Stimulated activated CD4-positive, alpha-beta T cell treated with anti-CD3 and anti-CD28 coated beads, Interleukin-4, amount 100 ng/mL, for 24 hours (primary cell): ENCODE measurements at regions not wholly inside any gene's neighbourhood (a gene's known extent, or its start where the extent isn't known, plus 50 kb on each side); places are given as distances from the start of the nearest gene placed in this dataset.

ENCODE experiments used
- DNase-seq: peaks from one replicate; pipeline ENCODE4 v3.0.0-alpha.2; 2020

DNA sequence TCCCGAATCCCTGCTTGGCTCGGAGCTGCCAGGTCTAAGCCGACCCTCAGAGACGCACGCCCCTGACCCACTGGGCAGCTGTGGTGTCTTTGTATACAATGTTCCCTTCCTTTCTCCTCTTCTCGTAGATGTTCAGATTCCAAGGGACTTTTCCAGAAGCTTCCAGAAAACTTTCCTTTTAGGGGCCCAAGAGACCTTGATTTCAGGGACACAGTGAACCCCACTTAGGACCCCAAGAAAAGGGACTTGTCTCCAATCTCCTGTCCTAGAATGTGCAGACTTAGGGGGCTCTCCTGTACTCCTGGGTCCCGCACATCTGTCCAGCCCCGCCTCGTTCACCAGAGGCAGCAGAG lies 103.5 kb downstream of the EDN3 start:
- DNase-seq = no peak

DNA sequence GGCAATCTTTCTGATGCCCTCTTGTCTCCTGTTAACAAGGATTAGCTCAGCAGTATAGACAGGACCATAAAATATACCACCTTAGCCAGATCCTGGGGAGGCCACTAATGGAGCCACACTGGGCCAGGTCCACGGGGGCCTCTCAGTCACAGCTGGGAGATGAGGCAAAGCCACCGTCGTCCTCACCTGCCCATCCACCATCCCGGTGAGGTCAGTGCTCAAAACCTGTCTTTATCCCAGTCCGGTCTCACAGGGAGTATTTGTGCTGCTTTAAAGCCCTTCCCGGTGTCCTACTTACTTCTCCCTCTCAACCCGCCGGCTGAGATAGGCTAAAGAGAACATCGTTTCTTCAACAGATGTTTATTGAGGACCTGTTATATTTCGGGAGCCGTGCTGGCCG lies 104.3 kb downstream of the EDN3 start:
- no peak for DNase-seq

DNA sequence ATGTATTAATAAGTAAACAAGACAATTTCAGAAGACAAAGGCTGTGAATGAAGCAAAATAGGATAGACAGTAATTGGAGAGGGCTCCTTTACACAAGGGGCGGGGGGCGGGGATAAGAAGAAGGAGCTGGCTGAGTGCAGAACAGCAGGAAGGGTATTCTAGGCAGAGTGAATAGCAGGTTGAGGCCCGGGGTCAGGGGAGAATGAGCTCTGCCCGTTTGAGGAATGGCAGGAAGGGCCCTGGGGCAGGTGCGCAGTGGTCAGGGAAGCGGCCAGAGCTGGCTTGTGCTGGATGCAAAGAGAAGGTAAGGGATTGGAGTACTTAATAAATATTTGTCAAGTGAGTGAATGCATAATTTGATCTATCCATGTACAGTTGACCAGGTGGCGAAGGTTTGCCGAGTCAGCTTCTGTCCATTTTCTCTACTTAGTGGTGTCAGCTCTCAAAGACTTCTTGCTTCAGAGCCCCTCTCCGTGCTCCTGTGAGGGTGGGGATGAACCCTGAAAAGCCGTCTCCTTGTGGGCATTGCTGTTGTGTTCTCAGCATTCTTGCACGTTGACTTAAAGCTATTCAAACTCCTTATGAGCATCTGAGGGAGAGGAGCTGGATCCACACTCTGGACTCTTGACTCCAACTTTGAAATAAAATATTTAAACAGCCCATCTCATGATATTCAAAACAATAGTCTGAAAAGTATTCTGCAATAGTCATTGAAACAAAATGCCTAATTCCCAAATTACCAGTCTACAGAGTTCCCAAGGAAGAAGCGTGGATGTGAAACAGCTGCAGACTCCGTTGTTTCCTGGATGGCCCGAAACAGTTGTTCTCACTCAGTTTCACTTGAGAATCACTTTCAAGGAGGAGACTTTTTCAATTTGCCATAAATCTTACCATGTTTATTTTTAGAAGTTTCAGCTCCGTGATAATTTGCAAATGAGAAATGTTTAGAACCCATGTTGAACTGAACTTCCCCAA lies 105.1 kb downstream of the EDN3 start:
- DNase-seq = no peak

- no peak for DNase-seq
Observed at GRCh38 chr20:59406446-59406845, 106.0 kb downstream of the EDN3 start.

- no peak for DNase-seq
Observed at GRCh38 chr20:59411170-59411569, 110.8 kb downstream of the EDN3 start.

DNA sequence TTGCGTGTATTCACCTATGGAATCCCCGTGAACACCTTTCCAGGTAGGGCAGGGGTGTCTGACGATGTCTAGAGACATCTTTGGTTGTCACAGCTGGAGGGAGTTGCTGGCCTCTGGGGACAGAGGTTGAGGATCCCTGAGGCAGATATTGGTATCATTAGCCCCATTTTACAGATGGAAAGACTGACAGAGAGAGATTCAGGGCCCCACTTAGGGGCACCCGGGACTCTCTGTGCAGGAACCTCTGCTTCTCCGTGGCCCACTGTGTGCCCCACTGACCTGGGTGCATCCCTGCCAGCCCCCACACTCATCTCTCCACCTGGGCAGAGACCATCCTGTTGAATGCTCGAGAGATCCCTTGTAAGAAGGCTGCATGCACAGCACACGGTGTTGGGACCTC lies 111.2 kb downstream of the EDN3 start:
- no peak for DNase-seq

DNA sequence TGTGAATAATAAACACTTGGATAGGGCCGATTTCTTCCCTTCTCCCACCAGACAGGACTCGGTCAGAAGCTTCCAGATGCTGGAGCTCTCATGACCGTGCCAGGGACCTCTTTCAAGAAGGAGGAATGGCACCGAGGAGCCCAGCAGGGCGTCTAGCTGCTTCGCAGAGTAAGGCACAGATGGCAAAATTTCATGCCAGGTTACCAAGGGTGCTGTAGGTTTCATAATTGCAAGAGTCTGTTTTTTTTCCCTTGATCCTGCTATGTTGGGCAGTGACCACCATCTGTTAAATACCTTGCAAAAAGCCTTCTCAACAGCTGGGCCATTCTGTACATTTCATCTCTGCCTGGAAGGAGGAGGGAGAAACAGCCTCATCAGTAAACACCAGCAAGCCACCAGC lies 111.8 kb downstream of the EDN3 start:
- DNase-seq = no peak

GRCh38 chr20:59412875-59413284 lies 112.5 kb downstream of the EDN3 start:
- DNase-seq = no peak

GRCh38 chr20:59413326-59413865 lies 113.0 kb downstream of the EDN3 start:
- DNase-seq = no peak

DNA sequence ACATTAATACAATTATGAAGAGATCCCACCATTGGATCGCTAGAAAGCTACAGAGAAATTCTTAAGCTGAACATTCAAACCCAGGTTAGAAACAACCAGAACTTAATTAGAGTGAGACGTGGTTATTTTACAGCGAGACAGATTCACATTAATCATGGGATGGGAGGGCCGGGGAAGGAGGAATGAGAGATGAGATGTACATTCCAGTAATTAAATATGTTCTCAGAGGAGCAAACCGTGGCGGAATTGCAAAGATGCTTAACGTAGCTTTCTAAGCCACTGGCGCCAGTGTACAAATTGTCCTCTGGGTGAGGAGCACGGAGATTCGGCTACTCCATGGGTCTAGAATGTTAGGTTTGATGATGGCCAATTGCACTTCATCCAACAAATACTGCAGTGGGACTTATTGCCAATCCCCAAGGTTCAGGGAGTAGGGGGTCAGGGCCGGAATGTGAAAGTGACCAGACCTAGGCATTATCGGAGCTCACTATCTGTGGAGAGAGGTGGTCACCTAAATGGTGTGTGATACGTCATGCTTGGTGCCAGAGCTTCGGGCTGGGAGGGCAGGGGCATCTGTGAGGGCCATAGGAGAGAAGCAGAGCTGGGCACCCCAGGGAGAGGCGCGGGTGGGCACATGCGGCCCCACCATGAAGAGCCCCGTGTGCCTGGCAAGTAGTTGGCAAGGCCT lies 114.7 kb downstream of the EDN3 start:
- DNase-seq = no peak

DNA sequence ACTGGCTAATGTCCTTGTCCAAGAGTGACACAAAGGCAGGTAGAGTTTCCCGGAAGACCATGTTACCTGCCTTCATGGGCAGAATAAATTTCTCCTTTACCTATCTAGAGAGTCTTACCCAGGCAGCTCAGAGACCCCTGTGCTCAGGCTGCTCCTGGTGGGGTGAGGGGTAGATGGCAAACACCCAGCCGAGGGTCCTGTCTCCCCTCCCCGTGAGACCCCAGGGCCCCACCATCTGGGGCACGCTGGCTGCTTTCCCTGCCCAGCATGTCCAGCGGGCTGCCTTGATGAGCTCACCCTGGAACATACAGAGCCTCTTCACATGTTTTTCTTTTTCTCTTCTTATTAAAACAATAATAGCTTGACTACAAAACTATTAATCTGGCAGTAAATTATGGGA lies 116.5 kb downstream of the EDN3 start:
- no peak for DNase-seq

- DNase-seq = no peak
Observed at GRCh38 chr20:59421089-59421488, 120.7 kb downstream of the EDN3 start.

- no peak for DNase-seq
Observed at GRCh38 chr20:59421920-59422637, 121.7 kb downstream of the EDN3 start.

- DNase-seq = no peak
Observed at GRCh38 chr20:59422872-59423544, 122.6 kb downstream of the EDN3 start.

DNA sequence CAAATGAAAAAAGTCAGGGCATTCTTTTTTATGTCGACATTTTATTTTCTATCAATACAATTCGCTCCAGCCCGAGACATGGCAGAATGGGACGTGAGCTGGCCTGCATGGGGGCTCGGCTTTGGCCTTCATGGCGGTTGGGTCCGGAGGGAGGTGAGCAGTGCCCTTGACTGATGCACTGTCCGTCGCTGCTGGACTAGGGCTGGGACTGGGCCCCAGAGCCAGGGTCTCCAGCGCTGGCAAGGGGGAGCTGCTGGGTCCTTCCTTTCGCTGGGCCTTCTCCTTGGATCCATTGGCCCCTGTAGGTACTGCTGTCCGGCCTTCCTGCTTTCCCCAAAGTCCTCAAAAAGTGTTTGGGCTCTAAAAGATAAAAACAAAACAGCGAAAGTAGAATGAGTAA lies 124.6 kb downstream of the EDN3 start:
- DNase-seq = no peak

- no peak for DNase-seq
Observed at GRCh38 chr20:59425572-59425971, 125.2 kb downstream of the EDN3 start.

GRCh38 chr20:59428006-59428405 lies 127.6 kb downstream of the EDN3 start:
- DNase-seq = no peak

DNA sequence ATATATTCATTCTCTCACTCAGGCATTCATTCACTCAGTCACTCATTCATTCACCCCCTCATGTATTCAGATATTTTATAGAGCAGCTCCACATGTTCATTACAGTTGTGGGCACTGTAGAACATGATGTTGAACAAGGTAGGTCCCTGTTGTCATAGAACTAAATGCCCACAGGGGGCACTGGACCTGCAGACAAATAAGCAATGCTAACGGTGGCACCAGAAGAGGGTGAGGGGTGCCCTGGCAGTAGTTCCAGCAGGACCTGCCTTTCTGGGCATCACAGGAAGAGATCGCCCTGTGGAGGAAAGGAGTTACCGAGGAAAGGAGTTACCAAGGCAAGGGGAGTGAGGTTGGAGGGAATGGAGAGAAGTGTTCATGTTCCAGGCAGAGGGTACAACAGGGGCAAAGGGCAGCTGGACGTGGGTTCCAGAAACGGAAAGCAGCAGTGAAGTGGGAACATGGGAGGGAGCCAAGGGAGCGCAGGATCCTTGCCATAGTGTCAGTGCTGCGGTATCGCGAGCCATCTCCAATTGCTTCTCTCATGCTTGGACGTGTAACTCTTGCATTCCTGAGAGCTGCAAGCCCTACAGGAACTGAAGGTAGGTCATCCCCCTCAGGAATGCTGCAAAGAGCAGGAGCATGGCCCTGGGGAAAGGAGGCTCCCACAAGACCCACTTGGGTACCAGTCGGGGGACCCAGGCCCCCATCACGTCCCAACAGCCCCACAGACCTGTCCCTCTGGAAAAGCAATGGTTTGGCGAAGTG lies 128.2 kb downstream of the EDN3 start:
- no peak for DNase-seq

DNA sequence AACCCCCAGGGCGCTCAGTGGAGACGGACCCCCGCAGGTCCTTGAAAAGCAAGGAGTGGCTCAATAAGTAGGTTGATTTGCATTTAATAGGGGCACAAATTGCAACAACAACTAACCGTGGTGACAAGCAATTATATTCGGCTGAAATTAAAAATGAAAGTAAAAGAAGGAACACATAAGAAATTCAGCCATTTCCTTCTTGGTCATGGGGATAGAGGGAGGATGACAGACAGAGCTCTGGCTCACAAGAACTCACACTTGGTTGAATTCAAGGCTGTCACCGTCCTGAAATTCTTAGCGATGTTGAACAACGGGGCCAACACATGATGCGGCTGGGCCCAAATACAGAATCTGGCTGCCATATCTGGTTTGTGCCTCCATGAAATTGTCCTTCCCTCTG lies 129.0 kb downstream of the EDN3 start:
- DNase-seq = no peak

DNA sequence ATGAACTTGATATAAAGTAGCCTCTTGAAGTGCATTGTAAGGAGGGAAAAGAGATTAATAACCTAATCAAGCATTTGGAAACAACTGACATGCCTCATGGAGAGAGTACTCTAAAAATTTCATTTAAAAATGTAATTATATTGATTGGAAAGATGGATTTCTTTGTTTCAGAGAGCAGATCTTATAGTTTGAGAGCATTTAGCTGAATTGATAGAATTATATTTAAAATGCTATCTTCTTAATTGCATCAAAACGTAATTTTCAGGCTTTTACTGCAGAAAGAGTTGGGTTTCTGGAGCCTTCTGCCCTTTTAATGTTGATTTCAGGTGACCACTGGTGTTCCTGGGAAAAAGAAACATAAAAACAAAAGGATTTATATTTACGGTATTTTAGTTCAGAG lies 130.6 kb downstream of the EDN3 start:
- no peak for DNase-seq

GRCh38 chr20:59434960-59435359 lies 134.5 kb downstream of the EDN3 start:
- no peak for DNase-seq

DNA sequence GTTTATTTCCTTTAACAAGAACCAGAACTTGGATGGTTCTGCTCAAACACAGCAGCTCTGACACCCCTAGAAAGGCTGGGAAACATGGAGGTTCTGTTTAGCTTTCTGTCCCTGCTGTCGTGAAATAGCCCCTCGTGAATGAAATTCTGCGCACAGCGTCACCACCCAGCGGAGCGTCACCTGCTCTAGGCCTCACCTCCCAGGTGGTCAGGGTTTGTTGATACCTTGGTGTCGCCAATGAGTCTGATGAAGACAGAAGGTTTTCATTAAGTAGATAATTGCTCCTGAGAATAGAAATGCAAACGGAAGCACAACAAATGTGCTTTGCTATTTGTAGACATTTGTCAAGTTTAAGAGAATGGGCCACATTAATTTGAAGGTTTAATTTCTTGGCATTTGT lies 135.1 kb downstream of the EDN3 start:
- no peak for DNase-seq
